ENCODE measurements at regions not wholly inside any gene's neighbourhood (a gene's known extent, or its start where the extent isn't known, plus 50 kb on each side); places are given as distances from the start of the nearest gene placed in this dataset.

GRCh38 chr9:14418301-14418940 lies 104.5 kb upstream of the NFIB start:
- no TSS peak for BruUV-seq (replicated peaks)
- intact Hi-C loops (cut with micrococcal nuclease): no loop called here
- POLR2A ChIA-PET: no interaction called here
- TF ChIP-seq ZFX (IDR thresholded peaks at IDR 0.05) (no peak), FOSL1 (IDR thresholded peaks at IDR 0.05; ENCODE audit: low read depth) (no peak), ELF1 (IDR thresholded peaks at IDR 0.05; ENCODE audit: borderline replicate concordance, low read depth) (no peak), EZH2phosphoT487 (IDR thresholded peaks at IDR 0.05; ENCODE audit: borderline replicate concordance) (no peak), SP1 (IDR thresholded peaks at IDR 0.05; ENCODE audit: low read depth) (no peak), POLR2AphosphoS5 (IDR thresholded peaks at IDR 0.05; ENCODE audit: low read depth, low read length) (no peak), RAD21 (IDR thresholded peaks at IDR 0.05; ENCODE audit: low read depth) (no peak), CTCF (IDR thresholded peaks at IDR 0.05 in 2 of 3, conservative IDR thresholded peaks at IDR 0.05 in 1 of 3; ENCODE audit: borderline replicate concordance in 1 of 3, insufficient read depth in 1 of 3, low read depth in 2 of 3, low read length in 2 of 3) (no peak), ZNF274 (IDR thresholded peaks at IDR 0.05; ENCODE audit: low read depth, low read length) (no peak), EGR1 (IDR thresholded peaks at IDR 0.05; ENCODE audit: low read depth) (no peak)
- Histone ChIP-seq H3K27ac (ENCODE audit: low read depth, low read length) (no peak overlapping the region), H3K27me3 (ENCODE audit: insufficient read depth, low read length) (no peaks in the 10 kb centered on the region), H3K9ac (ENCODE audit: low read length) (no peak overlapping the region), H3K4me3 (replicated peaks in 1 of 2; ENCODE audit: low read depth in 1 of 2, low read length in 2 of 2) (no peak overlapping the region), H3K79me2 (ENCODE audit: insufficient read depth, low read length) (no peaks in the 10 kb centered on the region), H3K4me2 (ENCODE audit: low read length) (no peak overlapping the region), H3K4me1 (ENCODE audit: control insufficient read depth in 1 of 2, insufficient read depth in 2 of 2, low read length in 2 of 2) (no peaks in the 10 kb centered on the region), H3K9me2 (ENCODE audit: insufficient read depth) (no peaks in the 10 kb centered on the region), H3K9me3 (ENCODE audit: control insufficient read depth in 1 of 2, insufficient read depth in 1 of 2, low read depth in 1 of 2, low read length in 2 of 2) (no peaks in the 10 kb centered on the region), H2AFZ (ENCODE audit: low read depth, low read length, poor library complexity, severe bottlenecking) (no peak overlapping the region), H3K36me3 (ENCODE audit: control insufficient read depth in 1 of 2, insufficient read depth in 2 of 2, low read length in 2 of 2) (no peaks in the 10 kb centered on the region), H4K20me1 (ENCODE audit: insufficient read depth) (no peaks in the 10 kb centered on the region)
- RAD21 ChIA-PET (ENCODE audit: low non-redundant PET in 1 of 2, low total read pairs in 2 of 2, uncharacterized antibody in 2 of 2, unreplicated experiment in 2 of 2): no interaction called here
- DNase-seq (ENCODE audit: low read depth, low spot score) (no peak), ATAC-seq (no peak)
- CTCF ChIA-PET: interaction anchor here (1.0 kb wide), 1 partner anchor 11 kb away, joined by 3 read pairs; no protein-coding TSS in a partner anchor

All from HCT116 (cell line).